Effector CD4-positive, alpha-beta T cell (primary cell): ENCODE measurements at regions not wholly inside any gene's neighbourhood (a gene's known extent, or its start where the extent isn't known, plus 50 kb on each side); places are given as distances from the start of the nearest gene placed in this dataset.

Source experiments
- DNase-seq: peaks from one replicate; pipeline ENCODE4 v3.0.0-alpha.2; 2020

DNA sequence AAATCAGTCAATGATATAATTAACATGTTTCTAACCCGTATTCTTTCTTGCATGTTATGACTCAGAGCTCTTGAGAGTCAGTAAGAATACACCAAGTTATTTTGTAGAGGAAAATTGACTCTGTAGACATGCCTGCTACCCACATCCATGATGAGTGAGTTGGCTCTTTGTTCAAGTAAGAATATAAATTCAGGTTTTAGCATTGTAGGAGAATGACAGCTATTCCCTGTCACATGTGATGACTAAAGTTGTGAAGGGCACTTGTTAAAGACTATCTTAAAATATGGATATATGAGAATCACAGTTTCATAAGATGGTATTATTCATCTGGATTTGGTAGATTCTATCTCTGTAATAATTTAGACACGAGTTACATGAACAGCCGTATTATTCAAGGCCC, 209.1 kb downstream of the CCDC59 start:
- no peak for DNase-seq

DNA sequence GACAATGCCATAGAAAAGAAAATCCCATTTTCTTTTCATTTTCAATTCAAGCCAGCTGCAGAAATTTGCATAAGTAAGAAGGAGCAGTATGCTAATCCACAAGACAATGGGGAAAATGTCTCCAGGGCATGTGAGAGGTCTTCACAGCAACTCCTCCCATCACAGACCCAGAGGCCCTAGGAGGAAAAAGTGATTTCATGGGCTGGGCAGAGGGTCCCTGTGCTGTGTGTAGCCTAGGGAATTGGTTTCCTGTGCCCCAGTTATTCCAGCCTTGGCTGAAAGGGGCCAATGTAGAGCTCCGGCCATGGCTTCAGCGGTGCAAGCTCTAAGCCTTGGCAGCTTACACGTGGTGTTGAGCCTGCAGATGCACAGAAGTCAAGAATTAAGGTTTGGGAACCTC, 211.4 kb downstream of the CCDC59 start:
- DNase-seq: no peak

DNA sequence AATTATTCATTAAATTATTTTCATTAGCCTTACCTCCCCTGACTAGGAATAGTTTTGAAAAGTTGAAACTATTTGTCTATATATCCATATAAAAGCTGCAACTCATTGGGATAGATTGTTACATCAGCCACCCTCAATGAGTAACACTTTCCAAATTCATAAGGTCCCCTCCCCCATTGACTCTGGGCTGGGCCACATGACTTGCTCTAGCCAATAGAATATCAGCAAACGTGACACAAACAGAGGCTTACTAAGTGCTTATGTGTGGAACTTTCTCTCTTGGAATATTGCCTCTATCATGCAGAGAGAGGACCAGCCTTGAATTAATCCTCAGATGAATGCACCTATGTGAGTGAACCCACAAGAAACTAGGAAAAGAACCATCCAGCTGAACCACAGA, 213.7 kb downstream of the CCDC59 start:
- DNase-seq: no peak

DNA sequence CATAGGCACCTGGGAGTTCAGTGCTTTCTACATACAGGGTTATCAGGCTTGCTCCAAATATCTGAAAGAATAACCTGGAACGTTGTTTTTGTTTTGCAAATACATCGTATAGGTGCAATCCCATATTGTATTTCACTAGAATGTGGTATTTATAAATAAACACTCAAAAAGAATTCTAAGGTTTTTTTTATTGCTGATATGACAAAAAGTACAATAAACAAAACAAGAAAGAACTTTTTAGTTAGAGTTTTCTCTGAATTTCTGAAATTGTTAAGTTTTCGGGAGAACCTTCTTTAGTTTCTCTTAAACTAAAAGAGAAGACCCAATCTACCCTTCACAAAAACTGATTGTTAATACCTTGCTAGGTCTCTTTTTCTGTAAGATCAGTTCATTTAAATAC, 225.8 kb downstream of the CCDC59 start:
- no peak for DNase-seq

DNA sequence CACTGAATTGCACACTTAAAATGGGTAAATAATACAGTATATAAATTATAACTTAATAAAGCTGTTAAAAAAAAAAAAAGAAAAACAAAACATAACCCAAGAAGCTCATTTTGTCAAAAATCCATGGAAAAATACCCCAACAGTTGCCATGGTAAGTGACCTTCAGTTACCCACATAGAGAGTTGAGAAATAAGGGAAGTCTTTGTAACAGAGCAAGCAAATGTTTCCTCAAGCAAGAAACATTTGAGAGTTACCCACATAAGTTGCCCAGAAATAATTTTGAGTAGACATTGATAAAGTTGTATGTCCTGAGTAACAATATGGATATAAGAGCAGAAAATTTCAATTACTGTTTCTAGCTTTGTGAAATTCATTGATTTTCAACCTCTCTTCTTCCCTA, 227.4 kb downstream of the CCDC59 start:
- no peak for DNase-seq

DNA sequence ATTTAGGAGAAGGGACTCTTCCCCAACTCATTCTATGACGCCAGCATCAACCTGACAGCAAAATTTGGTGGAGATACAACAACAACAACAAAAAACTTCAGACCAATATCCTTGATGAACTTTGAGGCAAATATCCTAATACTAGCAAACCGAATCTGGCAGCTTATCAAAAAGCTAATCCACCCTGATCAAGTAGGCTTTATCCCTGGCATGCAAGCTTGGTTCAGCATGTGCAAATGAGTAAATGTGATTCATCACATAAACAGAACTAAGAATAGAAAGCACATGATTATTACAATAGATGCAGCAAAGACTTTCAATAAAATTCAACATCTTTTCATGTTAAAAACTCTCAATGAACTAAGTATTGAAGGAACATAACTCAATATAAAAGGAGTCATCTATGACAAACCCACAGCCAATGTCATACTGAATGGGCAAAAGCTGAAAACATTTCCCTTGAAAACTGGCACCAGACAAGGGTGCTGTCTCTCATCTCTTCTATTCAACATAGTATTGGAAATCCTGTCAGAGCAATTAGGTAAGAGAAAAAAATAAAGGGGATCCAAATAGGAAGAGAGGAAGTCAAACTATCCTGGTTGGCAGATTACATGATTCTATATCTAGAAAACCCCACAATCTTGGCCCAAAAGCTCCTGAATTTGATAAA, 233.3 kb downstream of the CCDC59 start:
- DNase-seq: no peak

DNA sequence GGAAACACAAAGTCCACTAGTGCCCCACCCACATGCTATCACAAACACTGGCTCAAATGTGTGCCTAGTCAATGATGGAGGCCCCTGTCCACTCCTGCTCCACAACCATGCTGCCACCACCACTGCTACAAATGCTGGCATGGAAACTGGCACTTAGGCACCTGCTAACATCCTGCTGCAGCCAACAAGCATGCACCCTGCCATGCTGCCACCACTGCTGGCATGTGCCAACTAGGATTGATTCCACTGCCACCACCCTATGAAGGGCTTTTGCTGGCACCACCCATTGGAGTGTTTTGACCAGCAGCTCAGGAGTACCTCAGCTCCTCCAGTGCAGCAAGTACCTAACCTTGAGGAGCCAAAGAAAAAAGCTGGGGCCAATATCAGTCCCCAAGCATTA, 236.6 kb downstream of the CCDC59 start:
- no peak for DNase-seq

DNA sequence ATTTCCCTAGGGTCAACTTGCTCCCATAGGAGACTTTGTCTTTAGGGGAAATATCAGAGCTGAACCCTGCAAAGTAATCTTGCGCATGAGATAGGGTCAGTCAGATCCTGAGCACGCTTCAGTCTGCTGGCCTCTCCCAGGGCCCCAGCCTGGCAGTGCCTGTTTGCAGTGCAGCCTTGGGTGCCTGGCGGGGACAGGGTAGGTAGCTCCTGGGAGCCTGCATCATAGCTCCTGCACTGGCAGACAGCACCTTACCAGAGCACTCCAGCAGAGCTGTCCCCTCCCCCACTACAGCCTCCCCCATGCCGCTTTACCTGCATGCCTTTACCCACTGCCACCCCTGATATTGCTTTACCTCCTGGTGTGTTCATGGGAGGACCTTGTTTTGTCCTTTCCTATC, 237.3 kb downstream of the CCDC59 start:
- no peak for DNase-seq

DNA sequence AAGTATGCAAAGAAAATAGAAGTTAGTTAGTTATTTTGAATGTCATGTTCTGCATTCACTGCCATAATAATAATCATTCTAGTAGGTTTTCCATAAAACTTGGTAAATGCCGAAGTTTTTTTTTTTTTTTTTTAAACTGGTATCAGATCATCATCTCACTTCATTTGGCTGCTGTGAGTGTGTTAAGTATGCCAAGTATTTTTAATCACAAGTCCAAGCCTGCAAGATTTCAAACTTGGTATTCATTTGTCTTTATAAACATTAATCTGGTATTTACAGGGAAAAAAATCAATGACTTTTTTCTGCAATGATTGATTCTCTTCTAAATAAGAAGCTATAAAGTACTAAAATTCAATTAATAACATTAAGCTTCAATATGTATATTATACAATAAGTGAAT, 248.9 kb downstream of the CCDC59 start:
- no peak for DNase-seq

DNA sequence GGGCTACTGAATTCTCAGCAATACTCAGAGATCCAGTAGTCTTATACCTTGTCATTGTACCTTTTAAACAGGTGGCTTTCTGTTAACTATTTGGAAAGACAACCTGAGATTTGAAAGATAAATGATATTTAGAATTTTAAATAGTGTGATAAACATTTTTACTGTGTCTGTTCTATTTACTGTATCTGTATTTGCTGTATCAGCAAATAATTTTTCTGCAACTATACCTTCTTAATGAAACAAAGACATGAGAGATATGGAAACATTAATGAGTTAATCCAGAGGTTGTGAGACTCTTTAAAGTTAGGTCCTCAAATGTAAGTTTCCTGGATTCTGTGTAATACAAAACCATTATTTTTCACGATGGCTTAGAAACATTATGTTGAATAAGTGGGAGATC, 249.6 kb downstream of the CCDC59 start:
- DNase-seq: no peak

DNA sequence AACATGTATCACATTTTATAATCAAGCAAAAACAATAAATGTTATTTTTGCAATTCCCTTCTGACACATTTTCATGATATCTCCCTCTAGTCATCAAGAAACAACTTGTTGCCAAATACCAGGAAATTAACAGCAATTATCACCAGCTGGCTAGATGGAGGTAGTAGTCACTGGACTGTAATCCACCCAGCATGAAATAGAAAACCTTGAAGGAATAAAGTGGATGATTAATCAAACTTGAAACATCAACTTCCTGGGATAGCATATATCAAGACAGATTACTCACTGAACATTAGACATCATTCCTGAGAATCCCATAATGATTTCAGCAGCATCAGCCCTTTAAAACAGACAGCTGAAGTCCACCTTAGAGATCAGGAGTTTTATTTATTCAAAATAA, 259.0 kb downstream of the CCDC59 start:
- no peak for DNase-seq

DNA sequence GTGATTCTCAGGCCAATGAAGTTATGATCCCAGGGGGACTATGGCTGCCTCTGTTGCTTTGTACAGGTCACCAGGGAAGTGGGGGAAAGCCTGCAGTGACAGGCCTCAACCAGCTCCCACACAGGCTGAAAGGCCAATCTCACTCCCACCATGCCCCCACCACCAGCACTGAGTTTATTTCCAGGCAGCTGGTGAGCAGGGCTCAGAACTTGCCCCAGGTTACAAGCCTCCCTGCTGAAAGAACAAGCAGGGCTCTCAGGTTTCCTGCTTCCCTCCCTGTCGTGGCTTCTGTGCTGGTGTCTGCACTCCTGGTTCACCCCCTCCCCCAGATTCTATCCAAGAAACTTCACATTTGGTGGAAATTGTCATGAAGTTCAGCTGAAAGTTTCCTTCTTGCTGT, 260.3 kb downstream of the CCDC59 start:
- DNase-seq: no peak

DNA sequence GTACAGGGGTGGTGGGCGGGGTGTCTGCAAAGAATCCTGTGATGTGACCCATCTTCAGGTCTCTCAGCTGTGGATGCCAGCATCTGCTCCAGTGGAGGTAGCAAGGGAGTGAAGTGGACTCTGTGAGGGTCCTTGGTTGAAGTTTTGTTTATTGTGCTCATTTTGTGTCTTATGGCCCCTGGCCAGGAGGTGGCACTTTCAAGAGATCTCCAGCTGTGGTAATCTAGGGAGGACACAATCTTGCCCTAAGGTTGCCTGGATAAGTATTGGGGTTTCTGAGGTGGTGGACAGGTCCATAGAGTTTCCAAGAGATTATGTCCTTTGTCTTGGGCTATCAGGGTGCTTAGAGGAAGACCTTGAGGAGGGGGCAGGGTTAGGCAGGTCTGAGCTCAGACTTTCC, 260.7 kb downstream of the CCDC59 start:
- DNase-seq: no peak

DNA sequence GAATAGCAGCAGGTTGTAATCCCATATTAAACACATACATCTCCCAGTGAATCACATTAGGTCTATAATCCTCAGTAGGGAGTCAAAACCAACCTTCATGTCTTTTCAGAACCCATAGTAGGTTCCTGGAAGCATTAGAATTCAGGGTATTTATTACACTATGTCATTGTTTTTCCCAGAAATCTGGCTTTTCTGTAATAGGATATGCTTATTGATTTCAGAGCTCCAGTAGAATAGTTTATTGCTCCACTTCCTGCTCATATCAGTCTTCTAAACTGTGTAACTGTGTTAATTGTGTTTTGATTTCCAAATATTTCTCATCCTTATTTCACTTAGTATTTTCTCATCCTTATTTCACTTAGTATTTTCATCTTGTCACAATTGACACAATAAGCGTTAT, 268.0 kb downstream of the CCDC59 start:
- no peak for DNase-seq

DNA sequence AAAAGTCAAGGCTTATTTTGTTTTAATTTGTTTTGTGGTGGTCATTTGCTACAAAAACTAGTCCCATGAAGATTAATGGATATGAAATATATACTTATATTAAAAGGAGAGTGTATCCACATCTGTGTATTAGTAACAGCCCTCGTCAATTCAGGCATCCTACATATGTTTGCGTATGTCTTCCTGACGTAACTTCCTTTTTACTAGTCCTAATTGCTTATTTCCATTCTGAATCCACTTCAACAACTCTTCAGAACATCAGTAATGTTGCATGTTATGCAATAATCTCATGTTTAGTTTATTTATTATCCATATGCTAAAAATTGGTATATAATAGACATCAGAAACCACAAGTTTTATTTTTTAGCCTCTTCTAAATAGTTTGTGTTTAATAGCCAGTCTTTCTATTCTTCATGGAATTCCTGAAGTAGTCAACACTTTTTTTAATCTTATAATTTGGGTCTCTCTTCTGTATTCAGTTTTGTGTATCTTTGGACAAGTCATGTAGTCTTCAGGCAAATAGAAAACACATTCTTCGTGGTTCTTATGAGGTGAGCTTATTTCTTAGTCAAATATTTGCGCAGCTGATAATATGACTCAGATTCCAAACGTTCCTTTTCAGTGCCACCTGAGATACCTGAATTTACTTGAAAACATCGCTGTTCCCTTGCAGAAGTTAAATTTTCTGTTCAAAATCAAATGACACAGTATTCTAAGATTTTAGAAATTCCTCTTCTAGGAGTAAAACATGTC, 268.6 kb downstream of the CCDC59 start:
- DNase-seq: no peak

DNA sequence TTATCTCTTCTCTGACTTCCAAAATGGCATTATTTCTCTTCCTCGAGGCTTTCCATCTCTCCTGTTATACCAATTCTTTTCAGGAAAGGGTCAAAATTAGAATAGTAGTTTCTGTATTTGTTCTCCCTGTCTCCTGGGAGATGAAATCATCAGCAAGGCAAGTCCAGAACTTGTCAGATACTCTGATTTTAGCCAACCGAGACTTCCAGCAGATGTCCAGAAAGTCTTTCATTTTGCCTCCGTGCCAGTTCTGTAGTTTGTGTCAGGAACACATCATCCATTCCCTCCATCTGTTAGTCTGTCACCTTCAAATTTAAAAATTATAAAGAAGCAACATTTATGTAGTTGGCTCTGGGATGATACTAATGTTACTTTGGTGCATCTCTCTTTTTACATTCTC, 275.7 kb downstream of the CCDC59 start:
- DNase-seq: no peak

DNA sequence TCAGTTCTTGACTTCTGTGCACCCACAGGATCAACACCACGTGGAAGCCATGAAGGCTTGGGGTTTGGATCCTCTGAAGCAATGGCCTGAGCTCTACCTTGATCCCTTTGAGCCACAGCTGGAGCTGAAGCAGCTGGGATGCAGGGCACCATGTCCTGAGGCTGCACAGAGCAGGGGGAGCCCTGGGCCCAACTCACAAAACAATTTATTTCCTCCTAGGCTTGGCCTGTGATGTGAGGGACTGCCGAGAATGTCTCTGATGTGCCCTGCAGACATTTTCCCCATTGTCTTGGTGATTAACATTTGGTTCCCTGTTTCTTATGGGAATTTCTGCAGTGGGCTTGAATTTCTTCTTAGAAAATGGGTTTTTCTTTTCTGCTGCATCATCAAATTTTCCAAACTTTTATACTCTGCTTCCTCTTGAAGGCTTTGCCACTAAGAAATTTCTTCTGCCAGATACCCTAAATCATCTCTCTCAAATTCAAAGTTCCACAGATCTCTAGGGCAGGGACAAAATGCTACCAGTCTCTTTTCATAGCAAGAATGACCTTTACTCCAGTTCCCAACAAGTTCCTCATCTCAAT, 288.2 kb downstream of the CCDC59 start:
- DNase-seq: no peak

DNA sequence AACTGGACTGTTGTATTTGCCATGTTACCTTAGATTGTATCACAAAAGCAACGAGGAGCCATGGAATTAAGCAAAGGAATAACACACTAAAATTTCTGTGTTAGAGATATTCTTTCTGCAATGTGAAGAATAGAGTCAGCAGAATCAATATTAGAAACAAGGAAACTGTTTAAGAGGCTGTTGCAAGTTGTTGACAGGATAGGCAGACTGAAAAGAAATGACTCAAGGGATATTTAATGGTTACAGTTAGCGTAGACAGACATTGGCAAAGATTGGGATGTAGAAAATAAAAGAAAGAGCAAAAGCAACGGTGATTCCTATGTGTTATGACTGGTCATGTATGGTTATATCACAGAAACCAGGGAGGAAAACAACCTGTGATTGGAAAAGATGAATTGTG, 299.0 kb upstream of the PPFIA2 start:
- no peak for DNase-seq

DNA sequence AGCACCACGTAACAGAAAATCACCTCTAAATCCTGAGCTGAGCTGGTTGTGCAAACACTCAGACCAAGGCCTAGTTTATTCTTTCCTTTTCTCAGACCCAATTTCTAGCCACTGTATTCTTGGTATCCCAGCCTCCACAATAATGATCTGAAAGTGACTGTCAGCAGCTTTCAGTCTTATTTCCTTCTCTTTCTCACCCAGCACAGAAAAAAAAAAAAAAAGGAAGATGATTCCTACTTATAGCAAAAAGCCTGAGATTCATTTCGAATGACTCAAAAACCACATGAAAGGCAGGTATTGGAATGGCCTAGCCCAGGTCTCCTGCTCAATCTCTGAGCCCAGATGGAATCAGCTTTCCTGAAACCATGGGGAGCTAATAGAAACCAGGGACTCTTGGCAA, 298.6 kb upstream of the PPFIA2 start:
- DNase-seq: no peak

DNA sequence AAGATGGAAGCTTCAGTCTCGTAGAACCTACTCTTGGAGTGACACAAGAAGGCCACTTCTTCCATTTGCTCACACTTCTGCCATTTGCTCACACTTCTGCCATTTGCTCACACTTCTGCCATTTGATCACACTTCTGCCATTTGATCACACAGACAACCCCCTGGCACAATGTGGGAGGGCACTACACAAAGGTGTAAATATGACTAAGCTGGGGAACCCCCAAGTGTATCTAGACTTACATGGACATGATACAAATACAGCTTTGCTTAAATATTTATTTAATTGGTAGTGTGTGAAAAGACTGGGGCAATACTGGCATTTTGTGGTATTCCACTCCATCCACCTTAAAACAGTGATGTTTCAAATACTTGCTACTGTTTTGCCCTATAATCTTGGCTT, 296.2 kb upstream of the PPFIA2 start:
- no peak for DNase-seq

DNA sequence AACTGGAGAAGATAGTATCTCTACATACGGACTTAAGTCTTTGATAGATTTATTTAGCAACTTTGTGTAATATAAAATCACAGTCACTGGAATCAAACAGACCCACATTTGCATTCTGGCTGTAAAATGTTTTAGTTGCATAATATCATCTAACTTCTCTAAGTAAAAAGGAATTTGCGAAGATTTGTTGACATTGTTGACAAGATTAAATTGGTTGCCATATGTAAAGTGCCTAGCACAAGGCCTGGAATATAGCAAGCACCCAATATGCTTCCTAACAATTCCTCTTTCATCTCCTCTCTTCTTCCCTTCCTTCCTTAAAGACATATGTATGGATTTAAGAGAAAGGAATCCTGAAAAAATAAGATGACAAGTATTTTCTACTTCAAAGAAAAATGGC, 295.4 kb upstream of the PPFIA2 start:
- no peak for DNase-seq

DNA sequence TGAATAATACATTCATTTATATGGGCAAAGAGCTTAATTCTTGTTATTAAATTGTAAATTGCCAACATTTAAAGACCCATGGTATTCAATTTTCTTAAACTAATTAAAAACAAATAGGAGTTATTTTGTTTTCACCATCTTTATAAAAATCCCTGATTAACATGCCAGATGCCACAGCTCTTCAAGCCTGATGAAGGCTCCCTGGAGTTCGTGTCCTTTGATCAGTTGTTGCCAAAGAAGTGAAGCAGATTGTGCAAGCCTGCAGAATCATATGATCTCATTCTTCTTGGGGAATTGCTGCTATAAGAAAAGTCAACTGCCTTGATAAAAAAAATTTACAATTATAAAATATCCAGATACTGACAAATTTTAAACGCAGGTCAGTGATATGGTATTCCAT, 288.3 kb upstream of the PPFIA2 start:
- DNase-seq: no peak

DNA sequence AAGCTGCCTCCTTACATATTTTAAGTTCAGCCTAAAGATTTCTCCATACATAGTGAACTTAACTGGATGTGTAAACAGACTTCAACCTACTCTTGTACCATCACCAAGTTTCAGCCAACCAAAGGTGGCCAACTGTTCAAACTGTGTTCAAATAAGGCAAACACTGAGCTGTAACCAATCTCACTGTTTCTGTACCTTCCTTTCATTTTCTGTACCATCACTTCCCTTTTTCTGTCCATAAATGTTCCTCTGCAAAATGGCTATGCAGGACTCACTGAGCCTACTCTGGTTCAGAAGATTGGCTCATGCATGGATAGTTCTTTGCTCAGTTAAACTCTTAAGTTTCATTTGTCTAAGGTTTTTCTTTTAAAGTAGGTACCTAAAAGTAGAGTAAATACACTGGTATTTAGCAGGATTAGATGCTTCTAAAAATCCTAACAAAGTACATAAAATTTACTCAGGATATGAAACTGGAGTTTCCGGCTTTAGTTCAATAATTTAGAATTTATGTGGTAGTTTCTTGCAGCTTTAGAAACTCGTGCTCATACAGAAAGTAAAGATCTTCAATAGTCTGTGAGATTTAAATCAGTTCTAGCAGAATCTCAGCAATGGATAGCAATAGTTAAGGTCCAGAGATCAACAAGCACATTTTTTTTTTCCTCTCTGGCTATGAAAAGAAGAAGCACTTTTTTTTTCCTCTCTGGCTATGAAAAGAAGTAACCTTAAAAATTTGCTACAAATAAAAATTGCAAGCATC, 282.0 kb upstream of the PPFIA2 start:
- DNase-seq: no peak

DNA sequence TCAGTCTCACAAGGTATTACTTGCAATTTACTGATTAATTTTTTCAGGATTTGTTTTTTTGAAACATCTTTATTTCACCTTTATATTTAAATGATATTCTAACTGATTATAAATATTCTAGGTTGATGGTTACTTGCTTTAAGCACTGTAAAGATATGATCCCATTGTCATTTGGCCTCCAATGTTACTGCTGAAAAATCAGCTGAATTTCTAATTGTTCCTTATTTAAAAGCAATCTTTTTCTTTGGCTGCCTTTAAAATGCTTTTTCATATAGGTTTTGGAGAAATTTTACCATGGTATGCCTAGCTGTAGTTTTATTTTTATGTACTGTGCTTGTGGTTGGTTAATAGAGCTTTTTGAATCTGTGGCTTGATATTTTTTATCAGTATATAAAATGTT, 275.6 kb upstream of the PPFIA2 start:
- no peak for DNase-seq
